HCT116 (cell line): ENCODE measurements at regions not wholly inside any gene's neighbourhood (a gene's known extent, or its start where the extent isn't known, plus 50 kb on each side); places are given as distances from the start of the nearest gene placed in this dataset.

Source experiments
- ATAC-seq: fragments of 200-7000 bp; cut with Tn5 transposase; 2 replicates; pipeline ENCODE4 v1.9.1; 2020; ENCODE audit warnings: mild to moderate bottlenecking, moderate library complexity
- BruUV-seq: library from RNA; stranded (reverse); fragments of 400-500 nt; replicated peaks from 2 replicates; lab custom pipeline; 2021; lab: Mats Ljungman, UMichigan
- CTCF ChIA-PET: fragments of 300-600 bp; sonication (Branson Sonifier 250); formaldehyde crosslinking; loops from one replicate; lab custom pipeline; 2021; ENCODE audit warnings: antibody characterized with exemption; lab: Charles Lee
- POLR2A ChIA-PET: fragments of 300-600, 350-600 bp; sonication (Branson Sonifier 250); formaldehyde crosslinking; loops from one replicate; lab custom pipeline; 2021; ENCODE audit warnings: antibody characterized with exemption; lab: Charles Lee
- RAD21 ChIA-PET, 2 experiments: fragments of 300-600 bp; sonication (Branson Sonifier 250); formaldehyde crosslinking; loops; one replicate each; lab custom pipeline; 2023; ENCODE audit warnings: low total read pairs in 2 of 2; ENCODE audit not compliant: uncharacterized antibody in 2 of 2, unreplicated experiment in 2 of 2, low non-redundant PET in 1 of 2; lab: Charles Lee
- DNase-seq: peaks from one replicate; pipeline ENCODE4 v3.0.0-alpha.2; 2010; ENCODE audit warnings: low read depth, low spot score
- H2AFZ ChIP-seq: fragments of 200-600 bp; shearing (Covaris generic), sonication (generic); 2 replicates; pipeline ENCODE4 v1.6.1; 2017; ENCODE audit warnings: low read depth, mixed run types, mixed read lengths, antibody characterized with exemption, low read length; ENCODE audit not compliant: poor library complexity, severe bottlenecking
- H3K27ac ChIP-seq: 2 replicates; pipeline ENCODE4 v1.5.1; 2012; ENCODE audit warnings: low read depth, low read length
- H3K27me3 ChIP-seq: fragments of 200-600 bp; sonication (generic); 2 replicates; pipeline ENCODE4 v1.6.1; 2016; ENCODE audit warnings: mixed run types, low read length, mixed read lengths; ENCODE audit not compliant: insufficient read depth
- H3K36me3 ChIP-seq, 2 experiments: fragments of 200-500 bp in 1 of 2; fragments of 200-600 bp in 1 of 2; sonication (Bioruptor generic) in 1 of 2; sonication (generic) in 1 of 2; 2 replicates each; pipeline versions ENCODE4 v1.5.1 to v1.6.1; 2014 to 2016; ENCODE audit warnings: low read length in 2 of 2, inconsistent platforms in 1 of 2, mixed read lengths in 1 of 2, mixed run types in 1 of 2; ENCODE audit not compliant: insufficient read depth in 2 of 2, control insufficient read depth in 1 of 2
- H3K4me1 ChIP-seq, 2 experiments: fragments of 200-600 bp in 1 of 2; sonication (generic) in 1 of 2; 2 replicates each; pipeline versions ENCODE4 v1.5.1 to v1.6.1; 2012 to 2017; ENCODE audit warnings: low read length in 2 of 2, inconsistent platforms in 1 of 2, mild to moderate bottlenecking in 1 of 2, mixed read lengths in 1 of 2, mixed run types in 1 of 2, moderate library complexity in 1 of 2; ENCODE audit not compliant: insufficient read depth in 2 of 2, control insufficient read depth in 1 of 2
- H3K4me2 ChIP-seq: fragments of 200-600 bp; sonication (generic); 2 replicates; pipeline ENCODE4 v1.6.1; 2017; ENCODE audit warnings: mixed run types, low read length, mixed read lengths
- H3K4me3 ChIP-seq, 2 experiments: fragments of 200-600 bp in 1 of 2; sonication (generic) in 1 of 2; replicated peaks in 1 of 2; 2 replicates each; pipeline ENCODE4 v1.5.1; 2011 to 2016; ENCODE audit warnings: low read length in 2 of 2, control low read depth in 1 of 2, low read depth in 1 of 2, mild to moderate bottlenecking in 1 of 2, mixed read lengths in 1 of 2, mixed run types in 1 of 2
- H3K79me2 ChIP-seq: fragments of 200-600 bp; sonication (generic); 2 replicates; pipeline ENCODE4 v1.6.1; 2017; ENCODE audit warnings: mild to moderate bottlenecking, mixed run types, low read length, moderate library complexity, mixed read lengths; ENCODE audit not compliant: insufficient read depth
- H3K9ac ChIP-seq: fragments of 200-600 bp; sonication (generic); 2 replicates; pipeline ENCODE4 v1.6.1; 2016; ENCODE audit warnings: low read length, mixed read lengths
- H3K9me2 ChIP-seq: fragments of 200-600 bp; sonication (generic), shearing (Covaris generic); 2 replicates; pipeline ENCODE4 v1.6.1; 2017; ENCODE audit warnings: mixed run types, mild to moderate bottlenecking, moderate library complexity; ENCODE audit not compliant: insufficient read depth
- H3K9me3 ChIP-seq, 2 experiments: fragments of 200-500 bp in 1 of 2; fragments of 200-600 bp in 1 of 2; sonication (Bioruptor generic) in 1 of 2; sonication (generic) in 1 of 2; 2 replicates each; pipeline ENCODE4 v1.6.1; 2014 to 2017; ENCODE audit warnings: low read length in 2 of 2, mixed read lengths in 2 of 2, inconsistent platforms in 1 of 2, low read depth in 1 of 2, mild to moderate bottlenecking in 1 of 2, mixed run types in 1 of 2, moderate library complexity in 1 of 2; ENCODE audit not compliant: control insufficient read depth in 1 of 2, insufficient read depth in 1 of 2
- H4K20me1 ChIP-seq: fragments of 200-600 bp; sonication (generic), shearing (Covaris generic); 2 replicates; pipeline ENCODE4 v1.6.1; 2017; ENCODE audit warnings: mixed run types, mild to moderate bottlenecking, moderate library complexity; ENCODE audit not compliant: insufficient read depth
- CBX3 ChIP-seq: IDR thresholded peaks from 2 replicates; pipeline ENCODE4 v1.6.1; 2012; ENCODE audit warnings: low read depth
- CEBPB ChIP-seq: IDR thresholded peaks from 2 replicates; pipeline ENCODE4 v1.6.1; 2012; ENCODE audit warnings: low read depth
- EGR1 ChIP-seq: IDR thresholded peaks from 2 replicates; pipeline ENCODE4 v1.6.1; 2012; ENCODE audit warnings: low read depth
- ELF1 ChIP-seq: IDR thresholded peaks from 2 replicates; pipeline ENCODE4 v1.6.1; 2012; ENCODE audit warnings: low read depth, borderline replicate concordance
- EZH2 ChIP-seq: fragments of 200-600 bp; sonication (generic); IDR thresholded peaks from 2 replicates; pipeline ENCODE4 v1.6.1; 2017; ENCODE audit warnings: antibody characterized with exemption, mixed run types
- EZH2phosphoT487 ChIP-seq: fragments of 200-600 bp; IDR thresholded peaks from 2 replicates; pipeline ENCODE4 v1.6.1; 2018; ENCODE audit warnings: antibody characterized with exemption, borderline replicate concordance
- FOSL1 ChIP-seq: IDR thresholded peaks from 2 replicates; pipeline ENCODE4 v1.6.1; 2012; ENCODE audit warnings: low read depth
- JUND ChIP-seq: IDR thresholded peaks from 2 replicates; pipeline ENCODE4 v1.6.1; 2012
- POLR2A ChIP-seq: IDR thresholded peaks from 2 replicates; pipeline ENCODE4 v1.7.0; 2011; ENCODE audit warnings: borderline replicate concordance; ENCODE audit not compliant: insufficient read depth, insufficient read length; ENCODE audit errors: extremely low read depth
- POLR2AphosphoS5 ChIP-seq: IDR thresholded peaks from 2 replicates; pipeline ENCODE4 v1.6.1; 2011; ENCODE audit warnings: mild to moderate bottlenecking, low read depth, low read length, moderate library complexity
- RAD21 ChIP-seq: IDR thresholded peaks from 2 replicates; pipeline ENCODE4 v1.6.1; 2012; ENCODE audit warnings: low read depth, mild to moderate bottlenecking
- SIN3A ChIP-seq: IDR thresholded peaks from 2 replicates; pipeline ENCODE4 v1.6.1; 2012; ENCODE audit warnings: low read depth
- SP1 ChIP-seq: IDR thresholded peaks from 2 replicates; pipeline ENCODE4 v1.6.1; 2012; ENCODE audit warnings: low read depth
- TCF7L2 ChIP-seq: IDR thresholded peaks from 2 replicates; pipeline ENCODE4 v1.7.0; 2011; ENCODE audit warnings: borderline replicate concordance, inconsistent platforms; ENCODE audit not compliant: insufficient read depth, insufficient read length; ENCODE audit errors: extremely low read depth
- YY1 ChIP-seq: IDR thresholded peaks from 2 replicates; pipeline ENCODE4 v1.6.1; 2011; ENCODE audit warnings: low read length, low read depth, moderate library complexity, mild to moderate bottlenecking; ENCODE audit not compliant: insufficient replicate concordance; ENCODE audit errors: extremely low read depth
- ZFX ChIP-seq: fragments of 450-650 bp; IDR thresholded peaks from 2 replicates; pipeline ENCODE4 v1.6.1; 2017
- ZNF274 ChIP-seq: fragments of 200-500 bp; sonication (Bioruptor generic); IDR thresholded peaks from 2 replicates; pipeline ENCODE4 v1.6.1; 2014; ENCODE audit warnings: mild to moderate bottlenecking, low read depth, low read length, inconsistent platforms
- intact Hi-C: fragments of 100-400 bp; cut with micrococcal nuclease; formaldehyde crosslinking; loops from 2 replicates; pipeline ENCODE4 v1.10.0; 2022
- TF ChIP-seq, protein P1 (sequence below): IDR thresholded peaks from 2 replicates; pipeline ENCODE4 v1.6.1; 2011; ENCODE audit warnings: mild to moderate bottlenecking, low read length, moderate library complexity; ENCODE audit not compliant: insufficient replicate concordance; ENCODE audit errors: extremely low read depth
- TF ChIP-seq, protein P2 (sequence below): IDR thresholded peaks from 2 replicates; pipeline ENCODE4 v1.6.1; 2012
- TF ChIP-seq, protein P3 (sequence below): IDR thresholded peaks from 2 replicates; pipeline ENCODE4 v1.6.1; 2012

DNA sequence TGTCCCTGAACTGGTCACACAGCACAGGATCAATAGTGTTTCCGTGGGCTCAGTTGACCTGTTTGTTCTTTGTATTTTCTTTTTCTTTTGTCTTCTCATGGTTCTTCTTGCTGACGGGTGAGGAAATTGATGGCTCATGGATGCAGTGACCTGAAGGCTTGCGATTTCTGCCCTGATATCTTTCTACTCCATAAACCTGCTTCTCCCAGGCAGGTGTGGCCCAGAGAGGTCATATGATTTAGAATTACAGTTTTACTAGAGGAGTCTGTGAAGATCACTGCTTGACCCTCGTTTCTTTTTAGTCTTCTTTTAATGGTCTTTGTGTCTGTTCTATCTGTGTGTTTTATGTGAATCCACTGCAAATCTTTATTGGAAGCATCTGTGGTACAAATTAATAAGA, 195.1 kb upstream of the KLF6 start:
- Histone ChIP-seq H3K9ac (no peak overlapping the region), H4K20me1 (no peaks in the 10 kb centered on the region), H2AFZ (no peak overlapping the region), H3K4me2 (no peak overlapping the region), H3K4me3 (no peak overlapping the region), H3K9me2 (no peaks in the 10 kb centered on the region), H3K27me3 (no peaks in the 10 kb centered on the region), H3K79me2 (no peaks in the 10 kb centered on the region), H3K9me3 (no peaks in the 10 kb centered on the region), H3K27ac (no peak overlapping the region), H3K36me3 (no peaks in the 10 kb centered on the region), H3K4me1 (peaks cover 0 to 16% of the 10 kb centered on the region in 2 experiments; a peak in 2 of 4 replicates)
- RAD21 ChIA-PET: no interaction called here
- CTCF ChIA-PET: no interaction called here
- no peak for ATAC-seq
- no peak for DNase-seq
- no TSS peak for BruUV-seq
- TF ChIP-seq SP1 (no peak), ZNF274 (no peak), SIN3A (no peak), POLR2A (no peak), RAD21 (no peak), CEBPB (no peak), EGR1 (no peak), FOSL1 (no peak), ZFX (no peak), EZH2 (no peak), ELF1 (no peak), POLR2AphosphoS5 (no peak), EZH2phosphoT487 (no peak), YY1 (no peak), CBX3 (no peak), TCF7L2 (no peak), JUND (no peak)
- TF ChIP-seq, protein P1, sequence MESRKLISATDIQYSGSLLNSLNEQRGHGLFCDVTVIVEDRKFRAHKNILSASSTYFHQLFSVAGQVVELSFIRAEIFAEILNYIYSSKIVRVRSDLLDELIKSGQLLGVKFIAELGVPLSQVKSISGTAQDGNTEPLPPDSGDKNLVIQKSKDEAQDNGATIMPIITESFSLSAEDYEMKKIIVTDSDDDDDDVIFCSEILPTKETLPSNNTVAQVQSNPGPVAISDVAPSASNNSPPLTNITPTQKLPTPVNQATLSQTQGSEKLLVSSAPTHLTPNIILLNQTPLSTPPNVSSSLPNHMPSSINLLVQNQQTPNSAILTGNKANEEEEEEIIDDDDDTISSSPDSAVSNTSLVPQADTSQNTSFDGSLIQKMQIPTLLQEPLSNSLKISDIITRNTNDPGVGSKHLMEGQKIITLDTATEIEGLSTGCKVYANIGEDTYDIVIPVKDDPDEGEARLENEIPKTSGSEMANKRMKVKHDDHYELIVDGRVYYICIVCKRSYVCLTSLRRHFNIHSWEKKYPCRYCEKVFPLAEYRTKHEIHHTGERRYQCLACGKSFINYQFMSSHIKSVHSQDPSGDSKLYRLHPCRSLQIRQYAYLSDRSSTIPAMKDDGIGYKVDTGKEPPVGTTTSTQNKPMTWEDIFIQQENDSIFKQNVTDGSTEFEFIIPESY: no peak
- TF ChIP-seq, protein P2, sequence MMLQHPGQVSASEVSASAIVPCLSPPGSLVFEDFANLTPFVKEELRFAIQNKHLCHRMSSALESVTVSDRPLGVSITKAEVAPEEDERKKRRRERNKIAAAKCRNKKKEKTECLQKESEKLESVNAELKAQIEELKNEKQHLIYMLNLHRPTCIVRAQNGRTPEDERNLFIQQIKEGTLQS: no peak
- TF ChIP-seq, protein P3, sequence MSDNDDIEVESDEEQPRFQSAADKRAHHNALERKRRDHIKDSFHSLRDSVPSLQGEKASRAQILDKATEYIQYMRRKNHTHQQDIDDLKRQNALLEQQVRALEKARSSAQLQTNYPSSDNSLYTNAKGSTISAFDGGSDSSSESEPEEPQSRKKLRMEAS: no peak
- POLR2A ChIA-PET: no interaction called here
- intact Hi-C loops: no loop called here
